GM12864 (cell line): ENCODE measurements at regions not wholly inside any gene's neighbourhood (a gene's known extent, or its start where the extent isn't known, plus 50 kb on each side); places are given as distances from the start of the nearest gene placed in this dataset.

Experiments
- DNase-seq: peaks from one replicate; pipeline ENCODE4 v3.0.0-alpha.2; 2011; ENCODE audit warnings: low read depth
- H3K4me3 ChIP-seq: 2 replicates; pipeline ENCODE4 v1.5.1; 2011; ENCODE audit warnings: mild to moderate bottlenecking, low read depth, low read length, control low read depth
- TF ChIP-seq, protein P1 (sequence below): IDR thresholded peaks from 2 replicates; pipeline ENCODE4 v1.5.1; 2011; ENCODE audit warnings: low read depth, mild to moderate bottlenecking, moderate library complexity, low read length, control low read depth, inconsistent platforms; ENCODE audit errors: missing control alignments

DNA sequence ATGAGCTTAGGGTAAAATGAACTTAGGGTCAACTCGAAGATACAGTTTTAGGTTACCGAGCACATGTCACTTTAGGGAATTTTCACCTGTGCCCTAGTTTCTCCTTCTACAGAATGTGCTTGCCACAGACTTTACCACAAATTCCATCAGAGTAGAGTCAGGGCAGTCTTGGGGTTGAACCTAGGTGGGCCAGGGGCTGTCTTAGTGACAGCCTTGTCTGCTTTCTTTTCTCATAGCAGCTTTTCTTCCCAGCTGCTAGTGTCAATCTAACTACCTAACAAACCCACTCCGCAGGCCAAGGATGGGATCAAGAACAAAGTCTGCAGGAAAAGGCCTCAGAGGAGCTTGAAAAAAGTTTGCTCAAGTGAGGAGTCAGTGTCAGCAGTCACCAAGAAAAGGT lies 458.1 kb upstream of the CDH18 start:
- no peak overlapping the region for H3K4me3 ChIP-seq
- TF ChIP-seq, protein P1, sequence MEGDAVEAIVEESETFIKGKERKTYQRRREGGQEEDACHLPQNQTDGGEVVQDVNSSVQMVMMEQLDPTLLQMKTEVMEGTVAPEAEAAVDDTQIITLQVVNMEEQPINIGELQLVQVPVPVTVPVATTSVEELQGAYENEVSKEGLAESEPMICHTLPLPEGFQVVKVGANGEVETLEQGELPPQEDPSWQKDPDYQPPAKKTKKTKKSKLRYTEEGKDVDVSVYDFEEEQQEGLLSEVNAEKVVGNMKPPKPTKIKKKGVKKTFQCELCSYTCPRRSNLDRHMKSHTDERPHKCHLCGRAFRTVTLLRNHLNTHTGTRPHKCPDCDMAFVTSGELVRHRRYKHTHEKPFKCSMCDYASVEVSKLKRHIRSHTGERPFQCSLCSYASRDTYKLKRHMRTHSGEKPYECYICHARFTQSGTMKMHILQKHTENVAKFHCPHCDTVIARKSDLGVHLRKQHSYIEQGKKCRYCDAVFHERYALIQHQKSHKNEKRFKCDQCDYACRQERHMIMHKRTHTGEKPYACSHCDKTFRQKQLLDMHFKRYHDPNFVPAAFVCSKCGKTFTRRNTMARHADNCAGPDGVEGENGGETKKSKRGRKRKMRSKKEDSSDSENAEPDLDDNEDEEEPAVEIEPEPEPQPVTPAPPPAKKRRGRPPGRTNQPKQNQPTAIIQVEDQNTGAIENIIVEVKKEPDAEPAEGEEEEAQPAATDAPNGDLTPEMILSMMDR = no peak
- DNase-seq = no peak

DNA sequence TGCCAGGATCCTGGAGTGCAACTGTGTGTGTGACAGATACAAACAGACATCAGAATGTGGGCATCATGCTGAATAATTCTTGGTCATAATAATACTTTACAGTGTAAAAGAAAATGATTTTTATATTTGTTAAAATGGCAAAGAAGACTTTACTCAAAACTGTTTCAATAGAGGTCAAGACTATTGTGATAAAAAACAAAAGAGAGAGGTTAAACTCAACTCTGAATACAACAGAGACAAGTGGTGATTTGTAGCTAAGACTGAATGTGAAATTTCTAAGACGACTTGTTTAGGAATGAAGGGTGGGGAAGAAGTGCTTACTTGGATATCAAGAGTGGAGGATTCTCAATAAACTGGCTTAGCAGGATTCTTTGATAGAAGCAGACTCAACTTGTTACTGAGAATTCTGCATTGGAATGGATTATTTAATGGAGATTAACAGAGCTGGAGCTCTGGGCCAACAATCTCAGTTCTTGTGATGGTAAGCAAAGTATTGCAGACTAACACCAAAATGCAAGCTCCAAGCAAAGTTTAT lies 457.4 kb upstream of the CDH18 start:
- DNase-seq = no peak
- TF ChIP-seq, protein P1 = no peak
- no peak overlapping the region for H3K4me3 ChIP-seq

DNA sequence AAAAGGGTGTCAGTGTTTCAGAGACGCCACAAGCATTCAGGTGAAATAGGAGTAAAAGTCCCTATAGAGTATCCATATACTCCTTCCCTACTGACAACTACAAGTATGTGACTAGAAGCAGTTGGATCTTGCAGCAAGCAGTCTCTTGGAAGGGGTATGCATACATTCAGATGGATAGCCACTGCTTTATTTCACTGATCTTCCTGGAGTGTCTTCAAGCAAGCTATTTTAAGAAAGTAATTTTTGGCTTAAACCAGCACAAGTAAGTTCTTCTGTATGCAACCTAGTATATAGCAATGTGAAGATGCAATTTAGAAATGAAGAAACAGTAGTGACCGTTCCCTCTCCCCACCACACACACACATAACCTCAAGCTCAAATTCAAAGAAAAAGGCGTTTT lies 446.8 kb upstream of the CDH18 start:
- TF ChIP-seq, protein P1 = no peak
- H3K4me3 ChIP-seq = no peak overlapping the region
- no peak for DNase-seq

DNA sequence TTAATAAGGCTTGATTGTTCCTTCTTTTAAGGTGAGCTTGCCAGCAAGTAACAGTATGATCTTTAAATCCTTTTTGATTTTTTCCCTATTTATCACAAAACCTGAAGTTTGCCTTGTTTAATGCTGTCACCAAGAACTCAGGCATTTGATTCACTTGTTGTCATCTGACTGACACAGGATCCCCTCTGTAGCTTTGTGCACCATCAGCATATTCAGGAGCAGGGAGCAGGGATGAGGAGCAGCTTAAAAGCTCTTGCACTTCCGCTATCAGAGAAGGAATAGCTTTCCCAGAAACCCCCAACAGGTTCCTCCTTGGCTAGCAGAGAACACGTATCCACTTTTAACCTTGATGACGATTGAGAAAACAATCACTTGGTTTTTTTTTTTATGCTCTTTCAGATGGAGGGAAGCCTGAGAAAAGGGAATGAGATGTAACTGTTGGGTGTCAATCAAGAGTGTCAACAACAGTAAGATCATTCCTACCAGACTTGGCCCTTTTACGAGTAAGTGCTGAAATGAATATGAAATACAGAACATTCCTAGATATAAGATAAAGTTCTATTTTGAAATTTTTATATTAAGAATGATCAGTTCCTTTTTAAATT lies 433.1 kb upstream of the CDH18 start:
- H3K4me3 ChIP-seq = no peak overlapping the region
- TF ChIP-seq, protein P1 = no peak
- no peak for DNase-seq
